SJCRH30 (cell line): ENCODE measurements at regions not wholly inside any gene's neighbourhood (a gene's known extent, or its start where the extent isn't known, plus 50 kb on each side); places are given as distances from the start of the nearest gene placed in this dataset.
A peak's percentile ranks its signal among the peaks of the same experiment; 100 is the strongest.

Experiments
- DNase-seq, 2 experiments: peaks; one replicate each; pipeline ENCODE4 v3.0.0-alpha.2; 2015 to 2020
- H3K27ac ChIP-seq: fragments of 250-450 bp; sonication (Bioruptor Pico); 2 replicates; pipeline ENCODE4 v1.5.1; 2020; ENCODE audit warnings: mild to moderate bottlenecking, moderate library complexity
- H3K27me3 ChIP-seq: fragments of 250-450 bp; sonication (Bioruptor Pico); 2 replicates; pipeline ENCODE4 v1.5.1; 2020; ENCODE audit warnings: mild to moderate bottlenecking, moderate library complexity
- H3K36me3 ChIP-seq: fragments of 250-450 bp; sonication (Bioruptor Pico); 2 replicates; pipeline ENCODE4 v1.5.1; 2020; ENCODE audit warnings: mild to moderate bottlenecking, moderate library complexity
- H3K4me1 ChIP-seq: fragments of 250-450 bp; sonication (Bioruptor Pico); 2 replicates; pipeline ENCODE4 v1.5.1; 2020; ENCODE audit warnings: mild to moderate bottlenecking, moderate library complexity
- H3K4me3 ChIP-seq: fragments of 250-450 bp; sonication (Bioruptor Pico); 2 replicates; pipeline ENCODE4 v1.5.1; 2020; ENCODE audit warnings: mild to moderate bottlenecking, moderate library complexity
- H3K9me3 ChIP-seq: fragments of 250-450 bp; sonication (Bioruptor Pico); replicated peaks from 2 replicates; pipeline ENCODE4 v1.5.1; 2020; ENCODE audit warnings: mild to moderate bottlenecking, moderate library complexity

- Histone ChIP-seq H3K9me3 (no peaks in the 10 kb centered on the region), H3K27ac (no peak overlapping the region), H3K4me3 (no peak overlapping the region), H3K27me3 (no peaks in the 10 kb centered on the region), H3K36me3 (no peaks in the 10 kb centered on the region), H3K4me1 (no peaks in the 10 kb centered on the region)
- DNase-seq, result no peak
These were observed 120.6 kb downstream of the BAMBI start for GRCh38 chr10:28797904-28798371.

GRCh38 chr10:28798428-28798955 lies 121.2 kb downstream of the BAMBI start:
- no peak overlapping the region for H3K4me3 ChIP-seq

DNA sequence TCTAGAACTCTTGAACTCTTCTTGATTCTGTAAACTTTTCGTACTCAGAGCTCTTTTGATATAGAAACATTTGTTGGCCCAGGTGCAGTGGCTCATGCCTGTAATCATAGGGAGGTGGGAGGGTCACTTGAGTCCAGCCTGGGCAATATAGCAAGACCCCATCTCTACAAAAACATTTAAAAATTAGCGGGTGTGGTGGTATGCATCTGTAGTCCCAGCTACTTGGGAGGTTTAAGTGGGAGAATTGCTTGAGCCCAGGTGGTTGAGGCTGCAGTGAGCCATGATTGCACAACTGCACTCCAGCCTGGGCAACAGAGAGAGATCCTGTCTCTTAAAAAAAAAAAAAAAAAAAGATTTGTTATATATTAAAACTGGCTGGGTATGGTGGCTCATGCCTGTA lies 121.6 kb downstream of the BAMBI start:
- no peak overlapping the region for H3K4me3 ChIP-seq
- H3K9me3 ChIP-seq, result no peaks in the 10 kb centered on the region
- H3K27ac ChIP-seq, result no peak overlapping the region
- no peaks in the 10 kb centered on the region for H3K36me3 ChIP-seq
- no peak for DNase-seq
- H3K27me3 ChIP-seq, result no peaks in the 10 kb centered on the region
- H3K4me1 ChIP-seq, result no peaks in the 10 kb centered on the region

More at GRCh38 chr10:28798428-28798955, 121.2 kb downstream of the BAMBI start:
- Histone ChIP-seq H3K27me3 (no peaks in the 10 kb centered on the region), H3K27ac (no peak overlapping the region), H3K36me3 (no peaks in the 10 kb centered on the region), H3K4me1 (no peaks in the 10 kb centered on the region), H3K9me3 (no peaks in the 10 kb centered on the region)
- no peak for DNase-seq

- no peak overlapping the region for H3K4me3 ChIP-seq
- no peaks in the 10 kb centered on the region for H3K4me1 ChIP-seq
- peak; percentile 12 to 33 for DNase-seq
- H3K36me3 ChIP-seq, result no peaks in the 10 kb centered on the region
- no peak overlapping the region for H3K27ac ChIP-seq
- no peaks in the 10 kb centered on the region for H3K9me3 ChIP-seq
- H3K27me3 ChIP-seq, result no peaks in the 10 kb centered on the region
These were observed 122.8 kb downstream of the BAMBI start for GRCh38 chr10:28800144-28800543.

DNA sequence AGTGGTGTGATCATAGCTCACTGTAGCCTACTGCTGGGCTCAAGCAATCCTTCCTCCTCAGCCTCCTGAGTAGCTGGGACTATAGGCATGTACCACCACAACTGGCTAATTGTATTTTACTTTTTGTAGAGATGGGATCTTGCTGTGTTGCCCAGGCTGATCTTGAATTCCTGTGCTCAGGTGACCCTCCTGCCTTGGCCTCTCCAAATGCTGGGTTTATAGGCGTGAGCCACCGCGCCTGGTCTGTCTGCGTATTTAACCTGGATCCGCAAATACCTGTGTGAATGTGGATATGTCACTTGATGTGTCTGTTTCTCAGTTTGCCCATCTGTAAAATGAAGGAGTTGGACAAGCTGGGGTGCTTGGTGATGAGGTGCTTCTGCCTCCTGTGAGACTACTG lies 123.9 kb downstream of the BAMBI start:
- H3K36me3 ChIP-seq, result no peaks in the 10 kb centered on the region
- no peaks in the 10 kb centered on the region for H3K9me3 ChIP-seq
- H3K27me3 ChIP-seq, result no peaks in the 10 kb centered on the region

GRCh38 chr10:28801869-28802268 lies 124.5 kb downstream of the BAMBI start:
- DNase-seq, result no peak
- no peaks in the 10 kb centered on the region for H3K36me3 ChIP-seq
- H3K4me1 ChIP-seq, result no peaks in the 10 kb centered on the region
- no peak overlapping the region for H3K27ac ChIP-seq
- no peak overlapping the region for H3K4me3 ChIP-seq
- H3K9me3 ChIP-seq, result no peaks in the 10 kb centered on the region
- no peaks in the 10 kb centered on the region for H3K27me3 ChIP-seq

More for the DNA sequence above, 123.9 kb downstream of the BAMBI start:
- DNase-seq, result no peak
- H3K4me3 ChIP-seq, result no peak overlapping the region
- H3K4me1 ChIP-seq, result no peaks in the 10 kb centered on the region
- no peak overlapping the region for H3K27ac ChIP-seq

- Histone ChIP-seq H3K9me3 (no peaks in the 10 kb centered on the region), H3K27me3 (0 out of 2 replicates have a peak, but pooled peaks cover 6% of the 10 kb centered on the region), H3K4me1 (no peaks in the 10 kb centered on the region), H3K4me3 (no peak overlapping the region), H3K27ac (no peak overlapping the region), H3K36me3 (no peaks in the 10 kb centered on the region)
- DNase-seq, result no peak
These were observed 128.1 kb downstream of the BAMBI start for GRCh38 chr10:28805390-28805789.

DNA sequence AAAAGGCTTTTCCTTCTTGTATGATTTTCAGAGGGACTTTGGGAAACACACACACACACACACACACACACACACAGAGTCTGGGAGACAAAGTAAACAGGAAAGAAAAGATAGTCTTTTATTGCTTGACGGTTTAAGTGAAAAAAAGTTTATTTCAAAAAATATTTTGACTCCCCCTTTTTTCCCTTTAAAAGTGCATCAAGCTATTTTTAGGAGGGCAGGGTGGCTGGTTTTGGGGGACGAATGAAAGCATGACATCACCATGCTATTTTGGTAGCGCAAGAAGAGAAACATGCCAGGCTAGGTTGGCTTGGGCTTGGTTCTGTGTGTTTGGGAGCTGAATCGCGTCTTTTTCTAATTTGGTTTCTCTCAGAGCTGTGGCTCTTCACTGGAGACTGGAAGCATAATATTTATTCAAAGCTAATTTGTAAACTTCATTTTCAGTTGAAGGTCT lies 129.2 kb downstream of the BAMBI start:
- Histone ChIP-seq H3K4me3 (no peak overlapping the region), H3K27me3 (0 out of 2 replicates have a peak, but pooled peaks cover 6% of the 10 kb centered on the region), H3K36me3 (no peaks in the 10 kb centered on the region), H3K4me1 (no peaks in the 10 kb centered on the region), H3K9me3 (no peaks in the 10 kb centered on the region), H3K27ac (no peak overlapping the region)
- DNase-seq, result no peak

DNA sequence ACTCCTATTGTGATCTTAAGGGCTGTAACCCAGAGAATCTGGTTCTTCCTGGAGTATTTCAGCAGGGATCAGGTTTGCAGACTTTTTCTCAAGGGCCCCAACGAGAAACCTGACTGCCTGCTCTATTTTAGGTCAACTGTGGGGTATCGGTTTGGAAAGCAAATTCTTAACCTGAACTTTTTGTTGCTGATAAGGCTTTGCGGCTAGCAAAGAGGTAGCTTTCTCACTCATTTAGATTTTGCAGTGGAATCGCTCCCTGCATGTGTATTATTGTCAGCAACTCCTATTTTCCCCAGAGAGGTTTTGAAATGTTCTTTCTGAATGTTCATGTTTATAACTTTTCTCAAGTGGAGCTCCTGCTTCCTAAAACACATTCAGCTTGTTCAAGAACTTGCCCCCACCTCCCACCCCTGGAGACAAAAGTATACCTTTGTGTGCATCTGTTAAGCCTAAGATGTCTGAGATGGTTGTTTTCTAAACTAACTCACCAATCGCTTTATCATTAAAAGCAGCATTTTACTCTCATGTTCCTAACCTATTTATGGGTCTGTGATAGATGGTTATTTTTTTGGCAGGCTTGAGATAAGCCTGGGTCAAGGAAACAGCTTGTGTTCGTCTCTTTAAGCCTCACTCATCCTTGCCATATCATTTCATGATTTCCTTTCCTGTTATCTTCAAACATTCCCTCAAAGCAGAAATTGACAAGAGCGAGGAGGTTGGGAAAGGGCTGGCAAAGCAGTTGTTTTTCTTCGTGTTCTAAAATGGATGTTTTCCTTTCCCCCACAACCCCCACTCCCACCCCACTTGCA lies 129.8 kb downstream of the BAMBI start:
- H3K4me1 ChIP-seq, result no peaks in the 10 kb centered on the region
- H3K4me3 ChIP-seq, result no peak overlapping the region
- no peak for DNase-seq
- 0 out of 2 replicates have a peak, but pooled peaks cover 6% of the 10 kb centered on the region for H3K27me3 ChIP-seq
- H3K27ac ChIP-seq, result no peak overlapping the region
- H3K36me3 ChIP-seq, result no peaks in the 10 kb centered on the region
- no peaks in the 10 kb centered on the region for H3K9me3 ChIP-seq

DNA sequence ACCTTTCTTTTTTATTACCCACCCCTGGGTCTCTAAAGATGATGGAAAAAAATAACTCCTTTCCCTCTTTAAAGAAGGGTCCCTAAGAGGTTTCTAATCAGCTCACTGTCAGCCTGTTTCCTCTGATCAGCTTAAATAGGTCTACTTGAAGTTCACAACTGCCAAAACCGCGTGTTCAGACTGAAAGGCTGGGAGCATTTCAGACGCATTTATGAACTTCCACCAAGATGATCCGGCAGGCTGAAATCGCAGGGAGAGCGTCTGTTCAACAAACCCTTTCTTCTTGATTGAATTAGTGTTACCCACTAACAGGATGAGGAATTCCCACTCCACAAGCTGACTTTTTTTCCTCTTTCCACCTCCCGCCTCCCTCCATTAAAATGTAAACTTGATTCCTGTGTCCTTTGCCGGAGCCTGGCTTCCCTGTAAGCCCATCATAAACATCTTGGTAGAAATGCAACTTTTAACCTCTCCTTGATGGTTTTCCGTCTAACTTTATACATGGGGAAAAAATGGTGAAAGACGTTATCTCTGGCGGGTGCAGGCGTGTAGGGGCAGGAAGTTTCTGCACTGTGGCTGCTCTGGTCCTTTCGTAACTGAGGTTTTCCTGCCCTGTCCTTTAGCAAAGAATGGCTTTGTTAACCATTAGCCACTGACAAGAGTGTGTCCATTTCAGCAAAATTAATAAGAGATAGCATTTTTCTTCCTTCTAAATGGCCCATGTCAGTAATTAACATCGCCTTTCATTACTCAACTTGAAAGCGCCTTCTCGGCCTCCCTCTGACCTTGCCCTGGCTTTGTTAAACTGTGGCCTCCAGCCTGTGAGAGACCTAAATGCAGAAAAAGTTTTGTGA lies 130.7 kb downstream of the BAMBI start:
- H3K27ac ChIP-seq, result no peak overlapping the region
- H3K9me3 ChIP-seq, result no peaks in the 10 kb centered on the region
- H3K4me1 ChIP-seq, result no peaks in the 10 kb centered on the region
- H3K36me3 ChIP-seq, result no peaks in the 10 kb centered on the region
- 0 out of 2 replicates have a peak, but pooled peaks cover 6% of the 10 kb centered on the region for H3K27me3 ChIP-seq
- no peak for DNase-seq
- no peak overlapping the region for H3K4me3 ChIP-seq

- Histone ChIP-seq H3K9me3 (no peaks in the 10 kb centered on the region), H3K27me3 (0 out of 2 replicates have a peak, but pooled peaks cover 6% of the 10 kb centered on the region), H3K27ac (no peak overlapping the region), H3K36me3 (no peaks in the 10 kb centered on the region), H3K4me3 (no peak overlapping the region), H3K4me1 (no peaks in the 10 kb centered on the region)
- DNase-seq, result no peak
These were observed 131.4 kb downstream of the BAMBI start for GRCh38 chr10:28808693-28809092.

- H3K27me3 ChIP-seq, result 0 out of 2 replicates have a peak, but pooled peaks cover 6% of the 10 kb centered on the region
- no peaks in the 10 kb centered on the region for H3K36me3 ChIP-seq
- no peaks in the 10 kb centered on the region for H3K9me3 ChIP-seq
- DNase-seq, result no peak
- no peaks in the 10 kb centered on the region for H3K4me1 ChIP-seq
- H3K27ac ChIP-seq, result no peak overlapping the region
- H3K4me3 ChIP-seq, result no peak overlapping the region
These were observed 132.9 kb downstream of the BAMBI start for GRCh38 chr10:28810057-28810870.

DNA sequence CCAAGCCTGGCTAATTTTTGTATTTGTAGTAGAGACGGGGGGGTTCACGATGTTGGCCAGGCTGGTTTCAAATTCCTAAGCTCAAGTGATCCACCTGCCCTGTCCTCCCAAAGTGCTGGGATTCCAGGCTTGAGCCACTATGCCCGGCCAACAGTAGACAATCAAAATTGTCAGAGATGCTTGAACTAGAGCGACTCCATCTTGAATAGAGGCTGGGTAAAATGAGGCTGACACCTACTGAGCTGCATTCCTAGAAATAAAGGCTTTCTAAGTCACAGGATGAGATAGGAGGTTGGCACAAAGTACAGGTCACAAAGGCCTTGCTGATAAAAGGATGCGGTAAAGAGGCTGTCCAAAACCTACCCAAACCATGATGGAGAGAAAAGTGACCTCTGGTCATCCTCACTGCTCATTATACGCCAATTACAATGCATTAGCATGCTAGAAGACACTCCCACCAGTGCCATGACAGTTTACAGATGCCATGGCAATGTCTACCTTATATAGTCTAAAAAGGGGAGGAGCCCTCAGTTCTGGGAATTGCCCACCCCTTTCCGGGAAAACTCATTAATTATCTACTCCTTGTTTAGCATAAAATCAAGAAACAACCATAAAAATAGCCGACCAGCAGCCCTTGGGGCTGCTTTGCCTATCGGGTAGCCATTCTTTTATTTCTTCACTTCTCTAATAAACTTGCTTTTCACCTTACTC lies 134.5 kb downstream of the BAMBI start:
- H3K4me3 ChIP-seq, result no peak overlapping the region
- no peaks in the 10 kb centered on the region for H3K4me1 ChIP-seq
- 0 out of 2 replicates have a peak, but pooled peaks cover 6% of the 10 kb centered on the region for H3K27me3 ChIP-seq
- H3K9me3 ChIP-seq, result no peaks in the 10 kb centered on the region
- DNase-seq, result no peak
- no peak overlapping the region for H3K27ac ChIP-seq
- H3K36me3 ChIP-seq, result no peaks in the 10 kb centered on the region
